Endothelial cell of umbilical vein (primary cell): ENCODE measurements at regions not wholly inside any gene's neighbourhood (a gene's known extent, or its start where the extent isn't known, plus 50 kb on each side); places are given as distances from the start of the nearest gene placed in this dataset.

ENCODE experiments used
- BruUV-seq: library from RNA; stranded (reverse); fragments of 400-500 nt; replicated peaks from 2 replicates; lab custom pipeline; 2021; lab: Mats Ljungman, UMichigan
- CTCF ChIA-PET: fragments of 300-600, 350-600 bp; sonication (Branson Sonifier 250); formaldehyde crosslinking; loops from one replicate; lab custom pipeline; 2021; ENCODE audit warnings: antibody characterized with exemption, inconsistent platforms; lab: Charles Lee
- POLR2A ChIA-PET: fragments of 300-600, 350-600 bp; sonication (Branson Sonifier 250); formaldehyde crosslinking; loops from one replicate; lab custom pipeline; 2021; ENCODE audit warnings: antibody characterized with exemption, inconsistent platforms; lab: Charles Lee
- DNase-seq: peaks from one replicate; pipeline ENCODE4 v3.0.0-alpha.2; 2011; ENCODE audit warnings: low read depth, low spot score
- FAIRE-seq: peaks from 2 replicates; lab custom pipeline; 2011; peaks lifted over from hg19 to GRCh38; lab: Jason Lieb, UNC
- H2AFZ ChIP-seq: 2 replicates; pipeline ENCODE4 v1.6.0; 2012; ENCODE audit warnings: low read depth, low read length, control low read depth, inconsistent platforms
- H3K27ac ChIP-seq: 2 replicates; pipeline ENCODE4 v1.5.1; 2011; ENCODE audit warnings: low read depth, mild to moderate bottlenecking, control low read depth, low read length, moderate library complexity; ENCODE audit not compliant: insufficient read depth
- H3K27me3 ChIP-seq, 2 experiments: 2 replicates each; pipeline versions ENCODE4 v1.6.0 to v1.6.1; 2011; ENCODE audit warnings: low read length in 2 of 2, mixed read lengths in 1 of 2; ENCODE audit not compliant: control insufficient read depth in 2 of 2, insufficient read depth in 2 of 2
- H3K36me3 ChIP-seq, 2 experiments: 2 replicates in 1 of 2; 3 replicates in 1 of 2; pipeline ENCODE4 v1.5.1; 2011; ENCODE audit warnings: low read length in 2 of 2, mild to moderate bottlenecking in 1 of 2, moderate library complexity in 1 of 2; ENCODE audit not compliant: control insufficient read depth in 2 of 2, insufficient read depth in 2 of 2; ENCODE audit errors: extremely low read depth in 1 of 2
- H3K4me1 ChIP-seq: 3 replicates; pipeline ENCODE4 v1.5.1; 2011; ENCODE audit warnings: mild to moderate bottlenecking, low read length; ENCODE audit not compliant: control insufficient read depth, insufficient read depth; ENCODE audit errors: extremely low read depth
- H3K4me2 ChIP-seq: 2 replicates; pipeline ENCODE4 v1.6.1; 2011; ENCODE audit warnings: low read length, control low read depth, mixed read lengths; ENCODE audit not compliant: insufficient read depth
- H3K4me3 ChIP-seq, 3 experiments: fragments of 200-600 bp in 1 of 3; sonication (generic), shearing (Covaris generic) in 1 of 3; replicated peaks in 1 of 3; 2 replicates each; pipeline ENCODE4 v1.5.1; 2011 to 2016; ENCODE audit warnings: control low read depth in 3 of 3, low read length in 3 of 3, mild to moderate bottlenecking in 2 of 3, inconsistent platforms in 1 of 3, low read depth in 1 of 3, moderate library complexity in 1 of 3; ENCODE audit not compliant: insufficient read depth in 1 of 3
- H3K79me2 ChIP-seq: 2 replicates; pipeline ENCODE4 v1.6.0; 2012; ENCODE audit warnings: low read length, inconsistent platforms; ENCODE audit not compliant: control insufficient read depth, insufficient read depth
- H3K9ac ChIP-seq: replicated peaks from 2 replicates; pipeline ENCODE3; 2011; ENCODE audit warnings: low read length, control low read depth; ENCODE audit not compliant: insufficient read depth; ENCODE audit errors: extremely low read depth
- H3K9me1 ChIP-seq: replicated peaks from 3 replicates; pipeline ENCODE4 v1.6.0; 2011; ENCODE audit warnings: mild to moderate bottlenecking, low read length; ENCODE audit not compliant: control insufficient read depth, insufficient read depth; ENCODE audit errors: extremely low read depth
- H3K9me3 ChIP-seq: replicated peaks from 2 replicates; pipeline ENCODE4 v1.5.1; 2012; ENCODE audit warnings: low read length, inconsistent platforms; ENCODE audit not compliant: control insufficient read depth, insufficient read depth
- H4K20me1 ChIP-seq: replicated peaks from 2 replicates; pipeline ENCODE3; 2011; ENCODE audit warnings: mild to moderate bottlenecking, low read length; ENCODE audit not compliant: control insufficient read depth, insufficient read depth; ENCODE audit errors: extremely low read depth
- EZH2 ChIP-seq: IDR thresholded peaks from 2 replicates; pipeline ENCODE4 v1.6.1; 2012; ENCODE audit warnings: borderline replicate concordance, low read depth, mild to moderate bottlenecking, moderate library complexity, low read length, inconsistent platforms; ENCODE audit not compliant: severe bottlenecking
- FOS ChIP-seq: IDR thresholded peaks from 2 replicates; pipeline ENCODE4 v1.6.1; 2011; ENCODE audit warnings: mild to moderate bottlenecking, low read length, moderate library complexity, borderline replicate concordance; ENCODE audit not compliant: insufficient read depth
- GATA2 ChIP-seq: IDR thresholded peaks from 2 replicates; pipeline ENCODE4 v1.7.0; 2011; ENCODE audit warnings: low read depth, mild to moderate bottlenecking, moderate library complexity, mixed read lengths, low read length; ENCODE audit not compliant: insufficient read length, insufficient read depth
- JUN ChIP-seq: IDR thresholded peaks from 2 replicates; pipeline ENCODE4 v1.6.1; 2011; ENCODE audit warnings: borderline replicate concordance, low read depth; ENCODE audit not compliant: insufficient read length, insufficient read depth
- POLR2AphosphoS5 ChIP-seq: IDR thresholded peaks from 2 replicates; pipeline ENCODE4 v1.6.1; 2012; ENCODE audit warnings: low read depth, mild to moderate bottlenecking, control low read depth, low read length, moderate library complexity; ENCODE audit not compliant: insufficient read depth
- dilution Hi-C: fragments of 300-500 bp; cut with MboI; formaldehyde crosslinking; loops from one replicate; pipeline ENCODE4 v1.15.0; 2019; ENCODE audit warnings: low sequenced_read_pairs; ENCODE audit not compliant: extremely low pct_ligation_motif_present
- intact Hi-C: fragments of 100-400 bp; cut with micrococcal nuclease; formaldehyde crosslinking; loops from one replicate; pipeline ENCODE4 v1.10.0; 2022
- TF ChIP-seq, protein P1 (sequence below): IDR thresholded peaks from 2 replicates; pipeline ENCODE4 v1.6.1; 2011; ENCODE audit not compliant: insufficient read depth, insufficient read length

DNA sequence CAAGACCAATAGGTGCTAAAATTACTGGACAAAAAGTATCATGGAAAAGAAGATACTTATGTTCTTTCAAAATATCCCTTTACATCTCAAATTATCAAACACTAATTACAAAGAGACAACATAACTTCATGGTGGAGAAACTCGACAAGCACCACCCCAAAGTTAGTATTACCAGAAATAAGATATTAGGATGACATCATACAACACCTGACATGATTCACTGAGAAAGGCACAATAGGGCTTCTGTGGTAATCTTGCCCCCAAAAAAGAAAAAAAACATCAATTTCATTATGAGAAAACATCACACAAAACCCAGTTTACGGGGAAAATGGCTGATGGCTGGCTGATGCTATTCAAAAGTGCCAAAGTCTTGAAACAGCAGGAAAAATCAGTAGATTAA lies 1781.7 kb upstream of the PCDH10 start:
- BruUV-seq: no TSS peak
- Histone ChIP-seq H3K9ac (no peak overlapping the region), H3K36me3 (no peaks in the 10 kb centered on the region), H3K9me1 (no peaks in the 10 kb centered on the region), H3K4me2 (no peak overlapping the region), H3K4me1 (no peaks in the 10 kb centered on the region), H4K20me1 (no peaks in the 10 kb centered on the region), H3K27ac (no peak overlapping the region), H3K4me3 (no peak overlapping the region), H2AFZ (no peak overlapping the region), H3K27me3 (no peaks in the 10 kb centered on the region), H3K9me3 (no peaks in the 10 kb centered on the region), H3K79me2 (no peaks in the 10 kb centered on the region)
- POLR2A ChIA-PET: no interaction called here
- FAIRE-seq (no peak), DNase-seq (no peak)
- dilution Hi-C loops: no loop called here
- CTCF ChIA-PET: no interaction called here
- intact Hi-C loops: no loop called here
- TF ChIP-seq JUN (no peak), FOS (no peak), GATA2 (no peak), EZH2 (no peak)
- TF ChIP-seq, protein P1, sequence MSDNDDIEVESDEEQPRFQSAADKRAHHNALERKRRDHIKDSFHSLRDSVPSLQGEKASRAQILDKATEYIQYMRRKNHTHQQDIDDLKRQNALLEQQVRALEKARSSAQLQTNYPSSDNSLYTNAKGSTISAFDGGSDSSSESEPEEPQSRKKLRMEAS: no peak

DNA sequence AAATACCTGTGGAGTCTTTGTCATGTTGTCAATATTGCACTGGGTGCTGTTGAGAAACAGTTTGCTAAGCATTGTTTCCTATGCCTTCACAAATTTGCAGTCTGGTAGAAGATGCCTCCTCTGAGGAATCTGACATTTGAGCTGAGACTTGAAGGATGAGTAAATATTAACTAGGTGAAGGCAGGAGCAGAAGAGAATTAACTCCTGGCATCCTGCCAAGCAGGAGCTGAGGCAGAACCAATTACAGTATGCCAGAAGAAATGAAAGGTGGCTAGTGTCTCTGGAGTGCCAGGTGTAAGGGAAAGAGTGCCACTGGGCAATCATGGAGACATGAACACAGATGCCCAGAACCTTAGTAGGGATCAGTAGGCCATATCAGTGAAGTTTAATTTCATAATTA lies 1778.2 kb upstream of the PCDH10 start:
- Histone ChIP-seq H3K9ac (no peak overlapping the region), H3K4me3 (no peak overlapping the region), H4K20me1 (no peaks in the 10 kb centered on the region), H3K4me1 (no peaks in the 10 kb centered on the region), H3K9me3 (no peaks in the 10 kb centered on the region), H3K27me3 (no peaks in the 10 kb centered on the region), H3K4me2 (no peak overlapping the region), H3K79me2 (no peaks in the 10 kb centered on the region), H3K27ac (no peak overlapping the region), H3K9me1 (no peaks in the 10 kb centered on the region), H2AFZ (no peak overlapping the region), H3K36me3 (no peaks in the 10 kb centered on the region)
- TF ChIP-seq, protein P1: no peak
- TF ChIP-seq POLR2AphosphoS5: no peak
- intact Hi-C loops (no loop called here), dilution Hi-C loops (no loop called here)
- DNase-seq (no peak), FAIRE-seq (no peak)
- no TSS peak for BruUV-seq
- ChIA-PET POLR2A (no interaction called here), CTCF (no interaction called here)
